Calu3 (cell line): ENCODE measurements at regions not wholly inside any gene's neighbourhood (a gene's known extent, or its start where the extent isn't known, plus 50 kb on each side); places are given as distances from the start of the nearest gene placed in this dataset.

ENCODE experiments used
- BruUV-seq: library from RNA; stranded (reverse); fragments of 400-500 nt; replicated peaks from 2 replicates; lab custom pipeline; 2021; lab: Mats Ljungman, UMichigan
- CTCF ChIA-PET: fragments of 300-600 bp; sonication (Branson Sonifier 250); formaldehyde crosslinking; loops from one replicate; lab custom pipeline; 2022; ENCODE audit warnings: antibody characterized with exemption; lab: Charles Lee
- DNase-seq: peaks from one replicate; pipeline ENCODE4 v3.0.0; 2022
- H3K27ac Mint-ChIP-seq: one replicate; pipeline ENCODE4 v1.8.0; 2022; ENCODE audit warnings: mixed read lengths; ENCODE audit not compliant: unreplicated experiment
- H3K27me3 Mint-ChIP-seq: one replicate; pipeline ENCODE4 v1.8.0; 2022; ENCODE audit warnings: mixed read lengths; ENCODE audit not compliant: unreplicated experiment
- H3K36me3 Mint-ChIP-seq: one replicate; pipeline ENCODE4 v1.8.0; 2022; ENCODE audit warnings: mild to moderate bottlenecking, moderate library complexity, mixed read lengths; ENCODE audit not compliant: insufficient read depth, unreplicated experiment
- H3K4me1 Mint-ChIP-seq: one replicate; pipeline ENCODE4 v1.8.0; 2022; ENCODE audit warnings: mild to moderate bottlenecking, low read depth, mixed read lengths; ENCODE audit not compliant: unreplicated experiment
- H3K4me3 Mint-ChIP-seq: one replicate; pipeline ENCODE4 v1.8.0; 2022; ENCODE audit warnings: mild to moderate bottlenecking, low read depth, moderate library complexity, mixed read lengths; ENCODE audit not compliant: unreplicated experiment
- H3K9me3 Mint-ChIP-seq: one replicate; pipeline ENCODE4 v1.8.0; 2022; ENCODE audit warnings: low read depth, mixed read lengths; ENCODE audit not compliant: unreplicated experiment
- intact Hi-C: fragments of 100-400 bp; cut with micrococcal nuclease; formaldehyde crosslinking; loops from one replicate; pipeline ENCODE4 v1.10.0; 2022; ENCODE audit not compliant: unreplicated experiment
- TF ChIP-seq, protein P1 (sequence below): fragments of 200-600 bp; IDR thresholded peaks from one replicate; pipeline ENCODE4 v1.8.0; 2022; ENCODE audit warnings: antibody characterized with exemption; ENCODE audit not compliant: unreplicated experiment

GRCh38 chr18:66761166-66761565, 157.3 kb upstream of the CDH19 start:
- Mint-ChIP-seq H3K27me3 (no peaks in the 10 kb centered on the region), H3K4me1 (no peaks in the 10 kb centered on the region)
- intact Hi-C loops, result no loop called here

GRCh38 chr18:66760559-66760958, 156.7 kb upstream of the CDH19 start:
- Mint-ChIP-seq H3K27ac (no peak overlapping the region), H3K27me3 (no peaks in the 10 kb centered on the region), H3K4me3 (no peak overlapping the region), H3K4me1 (no peaks in the 10 kb centered on the region), H3K9me3 (peaks cover 2% of the 10 kb centered on the region), H3K36me3 (no peaks in the 10 kb centered on the region)
- CTCF ChIA-PET, result no interaction called here
- intact Hi-C loops, result no loop called here
- TF ChIP-seq, protein P1, sequence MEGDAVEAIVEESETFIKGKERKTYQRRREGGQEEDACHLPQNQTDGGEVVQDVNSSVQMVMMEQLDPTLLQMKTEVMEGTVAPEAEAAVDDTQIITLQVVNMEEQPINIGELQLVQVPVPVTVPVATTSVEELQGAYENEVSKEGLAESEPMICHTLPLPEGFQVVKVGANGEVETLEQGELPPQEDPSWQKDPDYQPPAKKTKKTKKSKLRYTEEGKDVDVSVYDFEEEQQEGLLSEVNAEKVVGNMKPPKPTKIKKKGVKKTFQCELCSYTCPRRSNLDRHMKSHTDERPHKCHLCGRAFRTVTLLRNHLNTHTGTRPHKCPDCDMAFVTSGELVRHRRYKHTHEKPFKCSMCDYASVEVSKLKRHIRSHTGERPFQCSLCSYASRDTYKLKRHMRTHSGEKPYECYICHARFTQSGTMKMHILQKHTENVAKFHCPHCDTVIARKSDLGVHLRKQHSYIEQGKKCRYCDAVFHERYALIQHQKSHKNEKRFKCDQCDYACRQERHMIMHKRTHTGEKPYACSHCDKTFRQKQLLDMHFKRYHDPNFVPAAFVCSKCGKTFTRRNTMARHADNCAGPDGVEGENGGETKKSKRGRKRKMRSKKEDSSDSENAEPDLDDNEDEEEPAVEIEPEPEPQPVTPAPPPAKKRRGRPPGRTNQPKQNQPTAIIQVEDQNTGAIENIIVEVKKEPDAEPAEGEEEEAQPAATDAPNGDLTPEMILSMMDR, result no peak
- BruUV-seq, result no TSS peak
- DNase-seq, result no peak

More at GRCh38 chr18:66761166-66761565, 157.3 kb upstream of the CDH19 start:
- Mint-ChIP-seq H3K36me3 (no peaks in the 10 kb centered on the region), H3K27ac (no peak overlapping the region), H3K4me3 (no peak overlapping the region), H3K9me3 (peaks cover 2% of the 10 kb centered on the region)
- no peak for DNase-seq
- TF ChIP-seq, protein P1, result no peak
- no TSS peak for BruUV-seq
- CTCF ChIA-PET, result no interaction called here

- intact Hi-C loops, result loop anchor here (10.0 kb wide), 1 partner anchor 116 kb away; no protein-coding TSS in a partner anchor
- no peak for DNase-seq
- Mint-ChIP-seq H3K4me3 (no peak overlapping the region), H3K36me3 (no peaks in the 10 kb centered on the region), H3K27ac (no peak overlapping the region), H3K27me3 (no peaks in the 10 kb centered on the region), H3K9me3 (peaks cover 2% of the 10 kb centered on the region), H3K4me1 (no peaks in the 10 kb centered on the region)
- no TSS peak for BruUV-seq
- CTCF ChIA-PET, result no interaction called here
- TF ChIP-seq, protein P1, result no peak
Observed at GRCh38 chr18:66759050-66759828, 155.3 kb upstream of the CDH19 start.

DNA sequence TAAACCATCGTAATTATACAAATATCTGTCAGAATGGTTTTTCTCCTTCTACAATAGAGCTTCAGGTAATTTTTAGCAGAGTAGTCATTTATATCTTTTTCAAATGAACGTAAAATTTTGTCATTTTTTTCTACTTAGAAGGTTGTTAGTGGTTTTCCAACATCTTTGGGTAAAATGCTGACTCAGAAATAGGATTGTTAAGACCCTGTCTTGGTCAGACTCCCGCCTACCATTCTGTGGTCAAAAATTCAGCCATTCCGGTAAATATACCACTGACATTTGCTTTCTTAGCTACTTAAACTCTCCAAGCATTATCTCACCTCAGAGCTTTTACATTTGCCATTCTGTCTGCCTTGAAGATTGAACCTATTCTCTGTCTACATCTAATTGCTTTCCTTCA, 154.1 kb upstream of the CDH19 start:
- Mint-ChIP-seq H3K36me3 (no peaks in the 10 kb centered on the region), H3K4me3 (no peak overlapping the region), H3K27me3 (no peaks in the 10 kb centered on the region), H3K9me3 (peaks cover 2% of the 10 kb centered on the region), H3K4me1 (peaks cover 3% of the 10 kb centered on the region), H3K27ac (no peak overlapping the region)
- intact Hi-C loops, result loop anchor here (10.0 kb wide), 1 partner anchor 117 kb away; no protein-coding TSS in a partner anchor
- BruUV-seq, result no TSS peak
- TF ChIP-seq, protein P1, result no peak
- CTCF ChIA-PET, result no interaction called here
- no peak for DNase-seq
